Liver (tissue), 3 donors: ENCODE measurements at regions not wholly inside any gene's neighbourhood (a gene's known extent, or its start where the extent isn't known, plus 50 kb on each side); places are given as distances from the start of the nearest gene placed in this dataset.

Source experiments
- ATF3 ChIP-seq: IDR thresholded peaks from 2 replicates; pipeline ENCODE4 v1.6.1; 2016; ENCODE audit warnings: antibody characterized with exemption
- CTCF ChIP-seq: fragments of 150-350 bp; IDR thresholded peaks from 2 replicates; pipeline ENCODE4 v1.5.1; 2017; ENCODE audit warnings: improper control_type of control experiment, low read depth, low read length; ENCODE audit not compliant: missing input control
- REST ChIP-seq: IDR thresholded peaks from 2 replicates; pipeline ENCODE4 v1.6.1; 2016; ENCODE audit warnings: antibody characterized with exemption, mild to moderate bottlenecking
- donor health status: healthy.
- donor health status: healthy.

GRCh38 chr5:4911646-4912403, 228.3 kb upstream of the ADAMTS16 start:
- TF ChIP-seq CTCF (no peak), REST (no peak), ATF3 (no peak)
